ENCODE measurements at regions not wholly inside any gene's neighbourhood (a gene's known extent, or its start where the extent isn't known, plus 50 kb on each side); places are given as distances from the start of the nearest gene placed in this dataset.
"Not testable (repeated sequence)": the region's sequence is repeated elsewhere in the genome, so short reads cannot be mapped to it uniquely, and the experiment has no call there.

DNA sequence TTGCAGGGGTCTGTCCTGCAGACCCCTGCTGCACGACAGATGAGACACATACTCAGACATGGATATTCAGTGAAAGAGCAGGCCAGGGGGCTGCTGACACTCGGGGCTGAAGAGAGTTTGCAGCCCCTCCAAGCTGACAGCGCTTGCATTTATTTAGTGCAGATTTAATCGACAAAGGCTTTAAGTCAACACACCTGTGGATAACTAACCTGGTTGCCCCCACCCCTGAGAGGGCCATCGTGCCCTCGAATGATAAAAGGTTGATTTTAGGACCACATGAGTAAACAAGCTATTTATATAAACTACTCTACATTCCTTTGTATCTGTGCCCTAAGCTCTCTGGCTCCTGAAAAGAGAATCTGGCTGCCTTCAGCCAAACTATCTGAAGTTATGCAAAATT is 708.2 kb upstream of the LRRN3 start:
- DNase-seq (ENCODE audit: low read depth), result no peak

DNA sequence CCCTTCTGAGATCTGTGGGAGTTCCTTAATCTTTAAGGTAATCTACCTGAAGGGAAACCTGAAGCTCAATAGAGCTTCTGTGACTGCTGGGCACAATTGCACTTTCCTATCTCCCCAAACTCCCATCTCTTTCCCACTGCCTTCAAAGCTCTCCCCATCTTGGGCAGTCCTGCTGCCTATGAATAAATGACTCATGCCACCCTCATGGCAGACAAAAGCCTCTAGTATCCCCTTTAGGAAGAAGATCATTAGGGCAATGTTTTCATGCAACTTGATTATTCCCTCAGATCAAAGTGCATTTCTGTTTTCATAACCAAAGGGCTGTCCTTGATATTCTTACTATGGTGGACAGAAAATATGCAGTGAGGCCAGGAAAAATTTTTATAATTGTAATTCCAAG is 704.9 kb upstream of the LRRN3 start:
- no peak for DNase-seq (ENCODE audit: low read depth)

DNA sequence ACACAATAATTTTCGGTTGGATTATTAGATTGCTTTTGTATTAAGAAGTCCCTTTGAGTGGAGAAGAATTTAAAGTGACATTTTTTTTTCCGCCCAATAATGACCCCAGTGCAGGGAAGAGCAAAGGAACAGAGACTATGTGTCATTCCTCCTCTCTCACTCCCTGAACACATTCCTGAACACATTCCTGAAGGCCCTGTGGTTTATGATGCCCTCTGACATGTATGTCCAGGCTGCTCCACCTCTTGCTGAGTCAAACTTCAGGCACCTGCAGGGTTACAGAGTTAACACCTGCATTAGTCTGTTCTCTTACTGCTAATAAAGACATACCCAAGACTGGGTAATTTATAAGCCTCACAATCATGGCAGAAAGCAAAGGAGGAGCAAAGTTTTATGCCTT is 704.0 kb upstream of the LRRN3 start:
- peak; percentile 37 for DNase-seq (ENCODE audit: low read depth)

DNA sequence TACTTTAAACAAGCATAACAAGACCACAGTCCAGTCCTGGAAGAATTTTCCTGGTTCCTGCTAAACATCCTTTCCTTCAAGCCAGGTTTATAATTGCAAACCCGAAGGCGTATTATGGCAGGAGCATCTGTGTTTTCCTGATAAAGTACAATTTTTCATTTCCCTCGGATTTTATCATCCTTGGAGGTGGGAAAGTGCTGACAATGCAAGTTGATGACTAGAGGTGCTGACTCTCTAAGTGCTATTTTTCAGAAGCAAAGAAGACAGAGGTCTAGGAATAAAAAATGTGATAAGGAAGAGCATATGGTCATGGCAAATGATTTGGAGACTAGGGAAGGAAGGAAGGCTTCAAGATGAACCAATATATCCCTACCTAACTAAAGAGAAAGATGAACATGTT is 703.2 kb upstream of the LRRN3 start:
- no peak for DNase-seq (ENCODE audit: low read depth)

DNA sequence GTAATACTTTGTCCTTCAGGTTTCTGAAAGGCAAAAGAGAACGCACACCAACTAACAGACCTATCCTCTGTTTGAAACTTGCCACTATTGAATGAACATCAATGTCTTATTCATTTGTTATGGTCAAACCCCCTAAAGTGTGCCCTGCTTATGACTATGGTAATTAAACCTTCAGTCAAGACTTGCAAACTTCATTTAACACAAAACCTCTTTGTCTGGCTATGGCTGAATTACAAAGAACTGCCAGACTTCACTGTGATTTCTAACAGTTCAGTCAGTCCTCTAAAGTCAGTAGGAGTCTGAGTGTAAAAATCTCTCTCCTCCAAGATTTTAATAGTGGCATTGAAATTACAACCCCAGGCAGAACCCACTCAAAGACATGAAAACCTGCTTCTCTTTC is 702.5 kb upstream of the LRRN3 start:
- DNase-seq (ENCODE audit: low read depth), result no peak

DNA sequence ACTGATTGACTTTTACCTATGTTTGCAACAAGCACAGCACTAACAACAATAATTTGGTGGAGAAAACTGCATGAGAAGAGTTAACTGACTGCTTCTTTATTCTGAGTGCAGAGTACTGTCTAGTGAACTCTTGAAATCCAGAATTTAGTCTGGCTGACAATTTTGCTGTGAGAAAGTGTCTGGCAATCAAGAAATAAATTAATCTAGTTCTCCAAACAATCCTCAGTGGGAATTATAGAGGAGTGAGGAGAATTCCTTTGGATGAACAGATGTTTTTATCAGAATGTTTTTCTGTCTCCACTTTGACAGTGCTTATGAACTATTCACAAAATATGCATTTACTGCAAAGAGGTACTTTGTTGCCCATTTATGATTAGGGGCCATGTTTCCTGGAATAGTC is 694.9 kb upstream of the LRRN3 start:
- DNase-seq (ENCODE audit: low read depth), result no peak

DNA sequence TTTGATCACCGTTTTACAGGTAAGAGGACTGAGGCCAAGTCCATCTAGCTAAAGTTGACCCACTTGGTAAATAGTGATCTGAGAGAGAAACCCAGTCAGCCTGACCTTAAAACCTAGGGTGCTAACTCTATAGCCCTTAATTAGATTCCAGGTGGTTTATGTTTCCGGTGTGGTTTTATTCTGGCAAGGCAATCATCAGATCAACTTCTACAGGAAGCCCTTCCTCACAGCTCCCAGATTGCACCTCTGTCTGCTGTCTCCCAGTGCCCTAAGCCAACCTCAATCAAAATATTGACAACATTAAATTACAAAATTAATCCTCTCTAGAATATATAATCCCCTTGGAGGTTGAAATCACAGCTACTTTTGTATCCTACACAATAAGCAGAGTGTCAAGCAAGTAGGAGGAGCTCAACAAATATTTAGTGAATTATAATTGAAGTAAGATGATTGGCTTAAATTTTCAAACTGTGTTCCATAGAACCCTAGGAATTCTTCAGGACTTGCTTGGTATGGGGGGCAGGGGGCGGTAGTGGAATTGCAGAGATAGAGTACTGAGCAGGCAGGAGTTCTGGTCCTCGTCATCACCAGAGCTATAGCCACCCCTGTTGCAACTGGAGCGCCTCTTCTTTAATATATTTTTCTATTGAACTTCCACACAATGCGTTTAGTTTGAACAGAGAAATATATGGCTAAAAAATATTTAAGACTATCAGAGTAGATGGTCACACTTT is 692.8 kb upstream of the LRRN3 start:
- DNase-seq (ENCODE audit: low read depth), result no peak

DNA sequence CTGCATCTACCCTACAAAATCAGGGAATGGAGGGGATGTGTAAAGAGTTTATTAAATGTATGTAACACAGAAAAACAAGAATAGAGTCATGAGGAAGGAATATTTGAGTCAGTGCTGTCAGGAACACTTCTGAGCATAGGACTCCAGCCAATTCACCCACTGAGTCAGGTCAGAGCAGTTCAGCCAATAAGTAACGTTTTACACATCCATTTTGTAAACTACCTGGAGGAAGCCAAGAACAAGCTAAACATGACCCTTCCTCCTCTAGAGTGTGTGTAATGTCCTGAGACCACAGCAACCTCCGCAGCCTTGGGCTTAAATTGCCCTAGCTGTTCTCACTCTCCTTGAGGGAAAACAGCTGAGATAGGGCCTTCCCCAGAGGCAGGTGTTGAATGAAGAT is 691.5 kb upstream of the LRRN3 start:
- no peak for DNase-seq (ENCODE audit: low read depth)

DNA sequence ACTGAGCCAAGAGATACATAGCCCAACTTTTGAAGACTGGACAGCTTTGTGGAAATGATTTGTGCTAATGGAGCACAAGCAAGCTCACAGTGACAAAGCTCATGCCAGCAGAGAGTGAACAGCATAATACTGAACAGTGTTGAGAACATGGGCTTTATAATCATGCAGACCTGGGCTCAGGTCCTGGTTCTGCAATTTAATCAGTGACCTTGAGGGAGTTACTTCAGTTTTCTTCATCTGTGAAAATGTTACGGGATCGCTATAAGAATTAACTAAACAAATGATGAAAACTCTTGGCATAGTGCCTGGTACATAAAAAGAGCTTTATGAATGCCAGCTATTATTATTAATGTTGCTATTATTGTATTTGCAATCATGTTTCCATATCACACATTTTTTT is 690.5 kb upstream of the LRRN3 start:
- no peak for DNase-seq (ENCODE audit: low read depth)

DNA sequence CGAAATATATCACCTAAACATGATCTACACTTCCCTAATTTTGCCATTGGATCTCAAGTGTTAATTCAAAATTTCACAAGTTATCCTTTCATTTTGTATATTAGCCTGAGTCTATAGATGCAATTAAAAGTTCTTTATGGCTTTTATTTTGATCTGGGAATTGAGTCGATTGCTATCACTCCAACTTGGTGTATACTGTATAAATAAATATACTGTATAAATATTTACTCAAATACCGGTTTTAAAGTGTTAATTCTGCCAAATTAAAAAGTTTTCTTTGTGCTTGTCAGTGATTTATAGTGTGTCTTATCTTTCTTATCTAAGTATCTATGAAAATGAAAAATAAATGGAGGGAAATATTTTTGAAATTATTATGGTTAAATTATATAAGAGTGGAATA is 683.7 kb upstream of the LRRN3 start:
- DNase-seq (ENCODE audit: low read depth), result no peak

DNA sequence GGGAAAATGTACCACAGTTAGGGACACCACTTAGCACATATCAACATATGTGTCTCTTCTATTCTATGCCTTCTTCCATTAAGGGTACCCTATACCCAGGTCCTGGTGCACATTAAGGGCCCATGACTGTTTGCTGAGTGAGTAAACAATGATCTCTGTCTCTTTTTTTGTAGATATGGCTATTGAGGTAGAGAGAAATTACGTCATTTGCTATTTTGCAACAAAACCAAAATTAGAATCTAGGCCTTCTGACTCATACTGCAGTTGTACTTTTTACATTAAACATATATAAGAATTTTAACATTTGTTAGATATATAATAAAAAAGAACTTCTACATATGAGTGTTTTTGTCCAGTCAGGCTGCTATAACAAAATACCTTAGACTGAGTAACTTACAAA is 683.2 kb upstream of the LRRN3 start:
- no peak for DNase-seq (ENCODE audit: low read depth)

DNA sequence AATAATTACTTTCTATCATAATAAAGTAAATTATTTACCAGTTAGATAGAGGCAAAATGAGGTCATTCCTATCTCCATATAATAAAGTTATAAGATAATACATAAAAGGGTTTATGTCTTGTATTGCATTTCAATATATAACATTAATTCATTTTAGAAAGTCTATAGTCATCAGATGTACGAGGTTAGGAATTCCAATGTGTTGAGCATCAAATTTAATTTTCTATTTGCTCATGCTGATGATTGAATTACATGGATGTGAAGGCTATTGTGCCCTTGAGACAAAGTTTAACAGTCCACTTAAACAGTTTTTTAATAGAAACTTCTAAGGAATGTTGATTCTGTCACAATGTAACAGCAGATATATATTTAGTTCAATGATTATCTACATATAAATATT is 678.3 kb upstream of the LRRN3 start:
- no peak for DNase-seq (ENCODE audit: low read depth)

DNA sequence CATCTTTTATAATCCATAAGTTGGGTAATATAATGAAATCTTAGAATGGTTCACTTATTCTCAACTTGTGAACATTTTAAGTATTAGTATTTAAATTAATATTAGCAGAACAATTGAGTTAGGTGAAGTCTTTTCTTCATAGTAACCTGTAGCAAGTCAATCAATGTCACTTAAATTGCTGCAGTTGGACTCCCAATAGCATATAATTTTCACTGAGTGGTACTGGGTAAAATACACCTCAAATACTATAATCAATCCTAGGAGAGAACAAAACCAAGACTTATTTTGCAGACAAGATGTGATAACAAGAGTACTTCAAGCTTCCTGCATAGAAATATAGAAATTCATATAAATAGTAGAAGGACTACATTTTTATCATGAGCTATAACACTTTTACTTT is 677.9 kb upstream of the LRRN3 start:
- DNase-seq (ENCODE audit: low read depth), result no peak

DNA sequence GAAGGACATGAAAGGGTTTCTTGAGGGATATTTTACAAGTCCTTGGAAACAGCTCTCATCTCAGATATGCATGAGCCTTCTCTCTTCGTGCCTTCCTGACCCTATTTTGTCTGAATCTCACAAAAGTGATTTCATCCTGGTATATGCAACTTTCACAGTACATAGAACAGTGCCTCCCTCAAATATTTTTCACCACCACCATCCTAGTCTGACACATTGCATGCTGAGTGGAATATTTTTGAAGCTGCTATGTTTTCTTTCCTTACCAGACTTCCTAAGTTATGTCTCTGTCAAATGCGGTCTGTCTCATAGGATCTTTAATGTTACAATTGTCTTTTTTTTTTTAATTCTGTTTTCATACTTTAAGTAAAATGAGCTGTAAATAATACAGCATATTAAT is 673.3 kb upstream of the LRRN3 start:
- DNase-seq (ENCODE audit: low read depth), result no peak

DNA sequence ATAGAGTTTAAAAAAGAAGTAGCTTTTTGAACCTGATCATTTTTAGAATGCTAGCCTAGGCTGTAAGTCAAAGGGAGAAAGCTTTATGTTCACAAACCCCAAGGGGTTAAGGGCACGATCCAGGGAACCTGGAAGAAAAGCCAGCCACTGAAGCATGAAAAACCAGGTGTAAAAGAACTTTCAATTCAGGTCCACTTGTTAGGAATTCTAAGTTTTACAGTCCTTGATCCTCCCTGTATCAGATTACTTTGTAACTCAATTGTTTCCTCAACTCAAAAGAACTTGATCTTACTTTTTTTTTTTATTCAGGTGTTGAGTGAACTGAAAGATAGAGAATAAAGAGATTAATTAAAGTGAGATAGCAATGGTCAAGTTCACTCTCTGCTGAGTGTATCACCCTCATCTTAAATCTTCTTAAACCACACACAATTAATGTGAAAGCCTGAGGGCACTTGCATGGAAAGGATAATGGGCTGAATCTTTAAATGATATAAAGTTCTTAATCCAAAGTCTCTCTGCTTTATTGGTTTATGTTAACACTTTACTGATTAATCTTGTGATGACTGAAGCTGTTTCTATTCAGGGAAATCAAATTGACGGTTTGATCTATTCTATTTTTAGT is 672.2 kb upstream of the LRRN3 start:
- DNase-seq (ENCODE audit: low read depth), result no peak

DNA sequence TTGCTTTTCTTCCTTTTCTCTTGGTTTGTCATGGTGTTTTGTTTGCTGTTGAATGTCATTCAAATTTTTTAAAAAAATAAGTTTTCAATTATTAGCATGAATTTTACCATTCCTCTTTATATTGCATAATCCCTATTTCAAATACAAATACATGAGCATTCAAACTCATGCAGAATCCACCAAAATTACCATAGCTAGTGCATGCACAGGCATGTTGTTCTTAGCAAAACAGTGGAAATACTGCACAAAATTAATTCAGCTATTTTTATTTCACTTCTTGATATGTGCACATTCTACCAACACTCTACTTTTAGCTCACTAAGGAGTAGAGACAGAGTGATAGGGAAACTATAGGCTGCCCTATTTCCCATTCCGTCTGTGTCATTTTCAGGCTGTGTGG is 670.1 kb upstream of the LRRN3 start:
- no peak for DNase-seq (ENCODE audit: low read depth)

DNA sequence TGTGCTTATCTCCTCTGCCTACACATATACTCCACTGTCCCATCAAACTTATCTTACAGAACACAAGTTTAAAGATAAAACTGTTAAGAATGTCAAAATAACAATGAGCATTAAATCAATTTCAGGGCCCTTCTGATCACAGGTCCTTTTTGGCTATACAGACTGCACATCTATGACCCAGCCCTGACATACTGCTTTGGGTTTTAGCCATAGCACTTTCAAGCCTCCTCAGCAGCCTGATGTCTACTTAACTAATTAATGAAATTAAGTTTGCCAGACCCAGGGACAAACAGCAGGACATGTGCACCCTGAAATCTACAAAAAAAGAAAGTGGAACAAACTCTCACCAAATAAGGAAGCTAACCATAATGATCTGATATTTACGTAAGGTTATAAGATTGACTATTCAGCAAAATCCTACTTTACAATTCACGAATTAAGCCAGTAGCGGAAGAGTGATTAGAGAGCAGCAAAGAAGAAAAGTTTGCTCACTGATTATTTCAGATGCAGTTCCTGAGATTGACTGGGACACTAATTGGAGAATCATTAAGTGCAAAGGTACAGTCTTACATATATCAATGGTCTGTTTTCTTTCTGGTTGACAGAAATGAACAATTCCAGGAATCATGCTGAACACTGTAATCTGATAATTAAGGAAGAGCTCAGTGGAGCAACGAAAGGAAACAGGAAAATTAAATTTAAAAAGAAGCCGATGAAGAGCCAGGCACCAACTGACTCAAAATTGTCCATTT is 669.3 kb upstream of the LRRN3 start:
- DNase-seq (ENCODE audit: low read depth), result no peak

DNA sequence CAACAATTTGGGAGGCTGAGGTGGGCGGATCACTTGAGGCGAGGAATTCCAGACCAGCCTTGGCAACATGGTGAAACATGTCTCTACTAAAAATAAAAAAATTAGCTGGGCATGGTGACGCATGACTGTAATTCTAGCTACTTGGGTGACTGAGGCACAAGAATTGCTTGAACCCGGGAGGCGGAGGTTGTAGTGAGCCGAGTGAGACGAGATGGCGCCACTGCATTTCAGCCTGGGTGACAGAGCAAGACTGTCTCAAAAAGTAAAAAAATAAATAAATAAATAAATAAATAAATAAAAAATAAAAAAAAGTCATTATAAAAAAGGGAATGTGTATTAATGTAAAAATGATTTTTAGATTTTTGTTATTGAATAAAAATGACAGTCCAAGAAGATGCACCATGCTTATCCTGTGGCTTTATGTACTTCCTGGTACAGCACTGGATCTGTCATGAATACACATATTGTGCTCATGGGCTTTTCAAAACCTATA is 658.8 kb upstream of the LRRN3 start:
- DNase-seq (ENCODE audit: low read depth), result no peak

DNA sequence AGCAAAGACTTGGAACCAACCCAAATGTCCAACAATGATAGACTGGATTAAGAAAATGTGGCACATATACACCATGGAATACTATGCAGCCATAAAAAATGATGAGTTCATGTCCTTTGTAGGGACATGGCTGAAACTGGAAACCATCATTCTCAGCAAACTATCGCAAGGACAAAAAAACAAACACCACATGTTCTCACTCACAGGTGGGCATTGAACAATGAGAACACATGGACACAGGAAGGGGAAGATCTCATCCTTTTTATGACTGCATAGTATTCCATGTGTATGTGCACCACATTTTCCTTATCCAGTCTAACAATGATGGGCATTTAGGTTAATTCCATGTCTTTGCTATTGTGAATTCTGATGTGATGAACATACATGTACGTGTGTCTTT is 652.0 kb upstream of the LRRN3 start:
- not testable (repeated sequence) for DNase-seq (ENCODE audit: low read depth)

DNA sequence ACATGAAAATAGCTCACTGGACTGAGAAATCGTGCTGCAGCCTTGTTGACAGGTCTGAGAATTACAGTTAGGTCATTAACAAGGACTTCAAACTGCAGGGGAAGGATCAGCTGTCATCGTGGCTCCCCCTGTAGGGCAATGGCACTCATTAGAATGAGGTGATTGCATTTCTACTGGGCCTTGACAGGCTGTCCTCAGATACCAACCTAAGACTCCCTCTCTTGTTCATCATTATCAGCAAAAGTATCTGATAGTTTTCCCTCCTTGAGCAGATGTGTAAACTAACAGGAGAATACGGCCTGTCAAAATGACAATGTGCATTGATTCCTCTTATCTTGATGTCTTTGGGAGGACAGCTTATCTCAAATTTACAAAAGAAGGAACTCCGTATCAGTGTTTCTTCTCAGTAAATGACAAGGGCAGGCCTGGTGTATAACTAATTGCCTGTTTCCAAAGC is 648.5 kb upstream of the LRRN3 start:
- peak; percentile 4 for DNase-seq (ENCODE audit: low read depth)

DNA sequence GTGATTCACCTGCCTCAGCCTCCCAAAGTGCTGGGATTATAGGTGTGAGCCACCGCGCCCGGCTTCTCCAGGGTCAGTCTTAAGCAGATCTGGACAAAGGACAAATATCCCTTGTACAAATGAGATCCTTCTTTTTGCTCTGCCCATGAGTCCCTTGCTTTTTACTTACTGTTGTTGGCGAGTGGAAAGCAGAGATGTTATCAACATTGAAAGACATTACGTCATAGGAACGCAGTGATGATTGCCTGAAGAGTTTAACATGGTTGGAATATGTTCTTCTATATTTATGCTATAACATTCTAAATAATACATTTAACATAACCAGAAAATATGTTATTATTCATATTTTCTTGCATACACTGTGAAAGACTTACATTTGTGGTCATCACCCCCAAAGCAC is 644.3 kb upstream of the LRRN3 start:
- no peak for DNase-seq (ENCODE audit: low read depth)

DNA sequence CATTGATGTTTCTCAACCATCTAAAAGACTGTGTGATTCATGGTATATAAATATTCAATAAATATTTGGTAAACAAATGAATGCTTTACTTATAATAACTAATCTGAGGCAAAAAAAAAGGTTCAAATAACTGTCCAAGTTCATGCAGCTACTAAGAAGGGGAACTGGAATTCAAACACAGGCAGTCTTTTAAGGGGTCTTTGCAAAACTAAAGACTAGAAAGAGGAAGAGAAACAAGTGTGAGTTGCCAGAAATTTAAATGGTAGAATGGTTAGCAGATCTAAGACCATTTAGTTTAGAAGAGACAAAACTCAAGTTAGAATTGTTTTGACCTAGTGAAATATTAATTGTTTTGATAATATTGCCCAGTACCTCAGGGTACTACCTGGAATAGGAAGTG is 642.0 kb upstream of the LRRN3 start:
- no peak for DNase-seq (ENCODE audit: low read depth)

DNA sequence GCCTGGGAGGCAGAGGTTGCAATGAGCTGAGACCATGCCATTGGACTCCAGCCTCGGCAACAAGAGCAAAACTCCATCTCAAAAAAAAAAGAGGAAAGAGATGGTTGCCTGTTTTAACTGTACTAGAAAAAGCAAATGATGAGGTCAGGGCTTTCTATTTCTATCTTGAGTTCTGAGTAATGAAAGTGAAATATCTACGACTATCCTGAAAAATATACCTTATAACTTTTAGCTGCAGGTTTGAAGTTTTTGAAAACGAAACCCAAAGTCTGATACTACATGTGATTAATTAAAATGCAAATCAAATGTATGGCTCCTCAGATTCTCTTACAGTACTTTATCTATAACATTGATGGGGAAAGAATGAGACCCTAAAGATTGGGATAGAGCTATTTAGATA is 636.2 kb upstream of the LRRN3 start:
- no peak for DNase-seq (ENCODE audit: low read depth)

All from M059J (cell line).